ENCODE measurements at regions not wholly inside any gene's neighbourhood (a gene's known extent, or its start where the extent isn't known, plus 50 kb on each side); places are given as distances from the start of the nearest gene placed in this dataset.

DNA sequence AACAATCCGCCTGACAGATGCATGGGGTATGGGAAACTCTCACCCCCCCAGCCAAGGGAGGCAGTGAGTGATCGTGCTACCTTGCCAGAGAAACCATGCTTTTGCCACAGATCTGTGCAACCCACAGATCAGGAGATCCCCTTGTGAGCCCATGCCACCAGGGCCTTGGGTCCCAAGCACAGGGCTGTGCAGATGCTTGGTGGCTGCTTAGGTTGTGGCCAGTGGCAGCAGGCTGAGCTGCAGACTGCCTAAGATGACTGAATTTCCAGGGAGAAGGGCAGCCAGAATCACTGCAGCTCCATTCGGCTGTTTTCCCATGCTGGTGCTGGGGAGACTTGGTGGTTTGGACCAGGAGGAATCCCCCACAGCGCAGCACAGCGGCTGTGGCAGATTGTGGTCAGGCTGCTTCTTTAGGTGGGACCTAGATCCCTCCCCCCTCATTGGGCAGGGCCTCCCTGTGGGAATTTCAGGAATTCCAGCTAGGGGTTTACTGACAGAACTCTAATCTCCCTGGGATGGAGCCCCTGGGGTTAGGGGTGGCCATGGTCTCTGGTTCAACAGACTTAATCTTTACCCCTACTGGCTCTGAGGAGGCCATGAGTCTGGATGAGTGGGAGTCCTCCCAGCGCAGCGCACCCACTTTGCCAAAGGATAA, 264.6 kb upstream of the DAAM1 start:
- no peak overlapping the region for H3K27ac ChIP-seq
- TF ChIP-seq POLR2A (IDR thresholded peaks at IDR 0.05), result no peak
- TF ChIP-seq, protein P1, sequence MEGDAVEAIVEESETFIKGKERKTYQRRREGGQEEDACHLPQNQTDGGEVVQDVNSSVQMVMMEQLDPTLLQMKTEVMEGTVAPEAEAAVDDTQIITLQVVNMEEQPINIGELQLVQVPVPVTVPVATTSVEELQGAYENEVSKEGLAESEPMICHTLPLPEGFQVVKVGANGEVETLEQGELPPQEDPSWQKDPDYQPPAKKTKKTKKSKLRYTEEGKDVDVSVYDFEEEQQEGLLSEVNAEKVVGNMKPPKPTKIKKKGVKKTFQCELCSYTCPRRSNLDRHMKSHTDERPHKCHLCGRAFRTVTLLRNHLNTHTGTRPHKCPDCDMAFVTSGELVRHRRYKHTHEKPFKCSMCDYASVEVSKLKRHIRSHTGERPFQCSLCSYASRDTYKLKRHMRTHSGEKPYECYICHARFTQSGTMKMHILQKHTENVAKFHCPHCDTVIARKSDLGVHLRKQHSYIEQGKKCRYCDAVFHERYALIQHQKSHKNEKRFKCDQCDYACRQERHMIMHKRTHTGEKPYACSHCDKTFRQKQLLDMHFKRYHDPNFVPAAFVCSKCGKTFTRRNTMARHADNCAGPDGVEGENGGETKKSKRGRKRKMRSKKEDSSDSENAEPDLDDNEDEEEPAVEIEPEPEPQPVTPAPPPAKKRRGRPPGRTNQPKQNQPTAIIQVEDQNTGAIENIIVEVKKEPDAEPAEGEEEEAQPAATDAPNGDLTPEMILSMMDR (IDR thresholded peaks at IDR 0.05), result no peak
- no peaks in the 10 kb centered on the region for H3K36me3 ChIP-seq (ENCODE audit: low read depth, missing control alignments)
- intact Hi-C loops (cut with DNase I; ENCODE audit: low total_unique reads), result no loop called here
- no peaks in the 10 kb centered on the region for H3K9me3 ChIP-seq
- H3K4me1 ChIP-seq, result no peaks in the 10 kb centered on the region
- H3K27me3 ChIP-seq, result no peaks in the 10 kb centered on the region
- no peak for DNase-seq
- WGBS, 2 donors, result 80 to 90% methylated on average over 2 to 7 of the region's 7 CpGs
- no peak overlapping the region for H3K4me3 ChIP-seq

DNA sequence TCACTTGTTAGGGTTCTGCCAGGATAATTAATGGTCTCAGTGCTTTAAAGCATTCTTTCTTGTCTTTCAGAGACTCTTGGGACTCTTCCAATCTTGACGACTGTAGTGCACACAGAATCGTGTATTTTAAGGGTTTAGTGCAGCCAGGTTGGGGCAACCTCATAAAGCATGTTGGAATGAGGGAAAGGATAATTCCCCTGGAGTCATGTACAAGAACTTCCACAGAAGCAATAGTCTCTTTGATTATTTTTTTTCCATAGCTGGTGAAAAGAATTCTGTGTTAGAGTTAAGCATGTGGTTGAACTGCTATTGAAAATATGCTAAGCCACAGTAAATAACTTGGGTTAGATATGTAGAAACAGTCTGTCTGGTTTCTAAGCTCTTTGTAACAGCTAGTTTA, 246.8 kb upstream of the DAAM1 start:
- WGBS, 2 donors, result 41 to 45% methylated on average over 2 of the region's 2 CpGs
- intact Hi-C loops (cut with DNase I; ENCODE audit: low total_unique reads), result no loop called here
- no peak overlapping the region for H3K27ac ChIP-seq

DNA sequence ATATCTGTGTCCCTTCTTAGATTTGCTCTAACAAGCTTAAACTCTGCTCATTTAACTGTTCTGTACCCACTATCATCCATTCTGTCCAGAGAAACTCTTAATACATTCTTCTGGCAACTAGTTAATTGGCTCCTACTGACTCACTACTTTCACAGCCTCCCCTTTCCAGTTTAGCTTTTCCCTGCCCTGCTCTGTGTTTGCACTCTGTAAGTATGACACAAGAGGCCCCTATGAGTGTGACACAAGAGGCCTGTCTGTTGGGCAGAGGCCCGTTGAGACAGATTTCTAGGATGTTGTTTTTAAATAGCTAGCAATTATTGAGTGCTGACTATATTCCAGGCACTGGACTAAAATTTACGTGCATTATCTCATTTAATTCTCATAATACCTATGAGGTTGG, 246.0 kb upstream of the DAAM1 start:
- H3K9me3 ChIP-seq, result no peaks in the 10 kb centered on the region
- H3K4me3 ChIP-seq, result no peak overlapping the region
- no peak for TF ChIP-seq POLR2A (IDR thresholded peaks at IDR 0.05)
- TF ChIP-seq, protein P1 (IDR thresholded peaks at IDR 0.05), result no peak
- no peak for DNase-seq
- no peaks in the 10 kb centered on the region for H3K27me3 ChIP-seq
- H3K27ac ChIP-seq, result no peak overlapping the region
- intact Hi-C loops (cut with DNase I; ENCODE audit: low total_unique reads), result no loop called here
- no peaks in the 10 kb centered on the region for H3K4me1 ChIP-seq
- 83 to 93% methylated on average over 2 of the region's 2 CpGs for WGBS, 2 donors
- H3K36me3 ChIP-seq (ENCODE audit: low read depth, missing control alignments), result no peaks in the 10 kb centered on the region

More for the DNA sequence above, 246.8 kb upstream of the DAAM1 start:
- Histone ChIP-seq H3K27me3 (no peaks in the 10 kb centered on the region), H3K9me3 (no peaks in the 10 kb centered on the region), H3K4me1 (no peaks in the 10 kb centered on the region), H3K4me3 (no peak overlapping the region), H3K36me3 (ENCODE audit: low read depth, missing control alignments) (no peaks in the 10 kb centered on the region)
- DNase-seq, result no peak
- TF ChIP-seq, protein P1 (IDR thresholded peaks at IDR 0.05), result no peak
- no peak for TF ChIP-seq POLR2A (IDR thresholded peaks at IDR 0.05)

DNA sequence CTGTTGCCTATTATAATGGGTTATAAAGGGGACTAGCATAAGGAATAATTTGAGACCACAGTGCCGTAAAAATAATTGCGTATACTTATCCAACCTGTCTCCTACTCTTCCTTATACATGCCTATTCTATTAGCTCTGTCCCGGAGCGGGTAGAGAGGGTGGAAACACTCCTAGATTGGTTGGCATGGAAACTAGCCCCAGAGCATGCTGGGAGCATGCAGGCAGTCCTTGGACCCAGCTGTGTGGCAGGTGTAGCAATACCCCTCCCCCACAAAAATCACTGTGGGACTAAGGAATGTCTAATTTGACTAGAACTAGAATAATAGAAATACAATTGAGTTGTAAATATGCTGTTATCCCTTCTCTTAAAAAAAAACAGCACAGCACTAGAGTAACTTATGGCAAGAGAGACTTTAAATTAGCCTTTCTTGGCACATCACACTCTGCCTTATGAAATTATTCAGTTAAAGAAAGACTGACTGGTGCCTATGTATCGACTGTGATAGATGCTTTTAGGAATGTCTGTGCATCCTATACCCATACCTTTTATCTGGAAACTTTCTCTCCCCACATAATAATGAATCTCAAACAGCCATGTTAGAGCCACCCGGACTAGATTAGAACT, 244.0 kb upstream of the DAAM1 start:
- TF ChIP-seq, protein P1 (IDR thresholded peaks at IDR 0.05), result no peak
- TF ChIP-seq POLR2A (IDR thresholded peaks at IDR 0.05), result no peak
- Histone ChIP-seq H3K27ac (no peak overlapping the region), H3K36me3 (ENCODE audit: low read depth, missing control alignments) (no peaks in the 10 kb centered on the region), H3K4me1 (no peaks in the 10 kb centered on the region), H3K27me3 (no peaks in the 10 kb centered on the region), H3K9me3 (no peaks in the 10 kb centered on the region), H3K4me3 (no peak overlapping the region)
- peak; percentile 44 for DNase-seq
- intact Hi-C loops (cut with DNase I; ENCODE audit: low total_unique reads), result no loop called here
- WGBS, 2 donors, result 43 to 58% methylated on average over 6 of the region's 6 CpGs

DNA sequence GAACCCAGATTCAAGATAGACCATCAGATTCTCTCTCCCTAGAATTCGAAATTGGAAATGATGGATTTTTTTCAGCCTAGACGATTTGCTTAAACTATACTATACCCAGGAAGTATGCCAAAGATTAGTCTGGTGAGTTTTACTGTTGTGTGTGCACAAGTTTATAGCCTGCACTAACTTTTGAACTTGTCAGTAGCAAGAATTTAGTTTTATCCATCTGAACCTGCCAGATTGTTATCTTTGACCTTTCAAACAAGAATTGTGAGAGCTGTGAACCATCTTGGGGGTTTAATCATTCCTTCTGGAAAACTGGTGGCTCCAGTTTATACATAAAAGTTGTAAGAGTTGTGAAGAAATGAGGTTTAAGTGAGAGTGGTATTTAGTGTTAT, 243.5 kb upstream of the DAAM1 start:
- no peak overlapping the region for H3K4me3 ChIP-seq
- no peaks in the 10 kb centered on the region for H3K36me3 ChIP-seq (ENCODE audit: low read depth, missing control alignments)
- WGBS, 2 donors, result 39 to 42% methylated on average over 2 of the region's 2 CpGs
- TF ChIP-seq, protein P1 (IDR thresholded peaks at IDR 0.05), result no peak
- H3K9me3 ChIP-seq, result no peaks in the 10 kb centered on the region
- no peak for DNase-seq
- intact Hi-C loops (cut with DNase I; ENCODE audit: low total_unique reads), result no loop called here
- H3K4me1 ChIP-seq, result no peaks in the 10 kb centered on the region
- no peaks in the 10 kb centered on the region for H3K27me3 ChIP-seq
- no peak overlapping the region for H3K27ac ChIP-seq
